GM12873 (cell line): ENCODE measurements at regions not wholly inside any gene's neighbourhood (a gene's known extent, or its start where the extent isn't known, plus 50 kb on each side); places are given as distances from the start of the nearest gene placed in this dataset.

ENCODE experiments used
- TF ChIP-seq, protein P1 (sequence below): IDR thresholded peaks from 2 replicates; pipeline ENCODE4 v1.5.1; 2012; ENCODE audit warnings: low read depth, mild to moderate bottlenecking, moderate library complexity, low read length, control low read depth; ENCODE audit not compliant: insufficient read depth; ENCODE audit errors: missing control alignments

DNA sequence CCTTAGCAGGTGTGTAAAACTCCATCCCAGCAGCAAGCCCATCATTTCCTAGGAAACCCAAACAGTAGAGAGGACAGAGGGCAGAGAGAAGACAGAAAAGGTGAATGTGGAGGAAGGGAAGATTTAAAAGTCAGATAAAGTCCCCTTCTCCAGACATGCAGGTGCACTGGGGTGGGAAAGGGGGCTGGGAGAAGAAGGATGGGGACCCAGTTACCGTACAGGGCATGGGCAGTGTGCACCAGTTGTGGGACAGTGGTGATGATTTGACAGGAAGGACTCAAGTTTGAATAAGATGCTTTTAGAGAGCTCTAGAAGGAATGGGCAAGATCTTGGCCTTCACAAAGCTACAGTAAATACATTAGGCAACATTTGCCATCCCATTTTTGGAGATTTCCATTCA lies 110.7 kb upstream of the PLXNA4 start:
- TF ChIP-seq, protein P1, sequence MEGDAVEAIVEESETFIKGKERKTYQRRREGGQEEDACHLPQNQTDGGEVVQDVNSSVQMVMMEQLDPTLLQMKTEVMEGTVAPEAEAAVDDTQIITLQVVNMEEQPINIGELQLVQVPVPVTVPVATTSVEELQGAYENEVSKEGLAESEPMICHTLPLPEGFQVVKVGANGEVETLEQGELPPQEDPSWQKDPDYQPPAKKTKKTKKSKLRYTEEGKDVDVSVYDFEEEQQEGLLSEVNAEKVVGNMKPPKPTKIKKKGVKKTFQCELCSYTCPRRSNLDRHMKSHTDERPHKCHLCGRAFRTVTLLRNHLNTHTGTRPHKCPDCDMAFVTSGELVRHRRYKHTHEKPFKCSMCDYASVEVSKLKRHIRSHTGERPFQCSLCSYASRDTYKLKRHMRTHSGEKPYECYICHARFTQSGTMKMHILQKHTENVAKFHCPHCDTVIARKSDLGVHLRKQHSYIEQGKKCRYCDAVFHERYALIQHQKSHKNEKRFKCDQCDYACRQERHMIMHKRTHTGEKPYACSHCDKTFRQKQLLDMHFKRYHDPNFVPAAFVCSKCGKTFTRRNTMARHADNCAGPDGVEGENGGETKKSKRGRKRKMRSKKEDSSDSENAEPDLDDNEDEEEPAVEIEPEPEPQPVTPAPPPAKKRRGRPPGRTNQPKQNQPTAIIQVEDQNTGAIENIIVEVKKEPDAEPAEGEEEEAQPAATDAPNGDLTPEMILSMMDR: no peak

DNA sequence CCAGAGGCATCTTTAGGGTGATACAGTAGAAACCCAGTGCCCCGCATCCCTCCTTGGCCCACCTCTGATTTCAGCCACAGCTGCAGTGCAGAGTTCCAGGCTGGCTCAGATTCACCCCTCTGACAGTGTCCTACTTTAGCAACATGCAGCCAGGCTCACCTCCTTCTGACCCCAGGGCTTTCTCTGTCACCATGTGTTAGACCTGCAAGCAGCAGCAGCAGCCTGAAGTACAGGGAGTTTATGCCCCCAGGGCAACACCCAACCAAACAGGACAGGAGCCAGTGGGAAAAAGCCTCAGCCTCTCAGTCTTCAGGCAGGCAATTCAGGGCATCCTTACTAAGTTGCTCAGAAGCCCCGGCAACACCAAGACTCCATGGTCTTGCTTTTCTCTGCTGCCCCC lies 109.0 kb upstream of the PLXNA4 start:
- TF ChIP-seq, protein P1: no peak

DNA sequence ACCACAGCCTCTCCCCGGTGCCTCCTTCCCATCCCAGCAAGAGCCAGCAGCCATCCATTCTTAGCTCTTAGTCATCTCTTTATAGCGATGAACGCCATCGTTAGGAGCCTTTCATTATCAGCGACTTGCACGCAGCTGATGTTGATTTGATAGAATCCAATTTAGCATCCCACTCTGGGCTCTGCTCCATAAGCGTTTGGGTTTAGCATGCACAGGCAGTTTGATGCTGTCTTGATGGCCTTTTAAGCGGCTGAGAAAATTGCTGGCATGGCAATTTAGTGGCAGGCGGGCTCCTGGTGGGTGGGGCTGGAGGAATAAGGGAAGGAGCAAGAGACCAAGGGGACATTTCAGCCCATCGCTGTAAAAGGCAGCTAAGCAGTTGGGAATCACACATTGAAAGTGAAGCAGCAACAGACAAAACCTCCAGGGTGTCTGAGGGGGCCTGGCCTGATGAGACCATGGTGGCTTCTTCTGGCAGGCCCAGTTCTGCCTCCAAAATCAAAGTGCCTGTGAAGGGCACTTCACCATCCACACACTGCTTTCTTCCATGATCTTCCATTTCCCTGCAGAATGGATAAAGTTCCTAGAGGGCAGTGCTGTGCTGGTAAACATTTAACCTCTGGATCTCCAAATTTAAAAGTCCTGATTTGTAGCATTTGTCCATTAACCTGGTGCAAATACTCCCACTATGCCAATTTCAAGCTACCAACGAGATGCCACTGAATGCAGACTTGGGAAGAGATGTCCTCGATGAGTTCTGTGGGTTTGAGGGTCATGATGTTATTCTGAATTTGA lies 107.8 kb upstream of the PLXNA4 start:
- TF ChIP-seq, protein P1: no peak

DNA sequence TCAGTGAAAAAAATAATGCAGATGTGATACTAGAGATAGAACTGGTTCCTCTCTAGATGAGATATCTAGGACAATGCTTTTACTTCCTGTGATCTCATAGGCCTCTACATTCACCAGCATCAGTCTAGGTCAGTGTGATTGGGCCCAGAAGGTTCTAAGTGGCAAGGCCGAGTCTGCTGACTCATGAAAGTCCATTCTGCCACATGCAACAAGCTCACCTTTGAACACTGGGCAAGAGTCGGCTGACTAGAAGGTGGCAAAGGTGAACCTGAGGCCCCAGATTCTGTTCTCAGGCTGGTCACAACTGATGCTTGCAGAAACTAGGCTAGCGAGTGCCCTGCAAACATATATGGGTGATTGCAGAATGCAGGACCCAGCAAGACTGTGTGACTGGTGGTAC lies 105.7 kb upstream of the PLXNA4 start:
- TF ChIP-seq, protein P1: no peak

DNA sequence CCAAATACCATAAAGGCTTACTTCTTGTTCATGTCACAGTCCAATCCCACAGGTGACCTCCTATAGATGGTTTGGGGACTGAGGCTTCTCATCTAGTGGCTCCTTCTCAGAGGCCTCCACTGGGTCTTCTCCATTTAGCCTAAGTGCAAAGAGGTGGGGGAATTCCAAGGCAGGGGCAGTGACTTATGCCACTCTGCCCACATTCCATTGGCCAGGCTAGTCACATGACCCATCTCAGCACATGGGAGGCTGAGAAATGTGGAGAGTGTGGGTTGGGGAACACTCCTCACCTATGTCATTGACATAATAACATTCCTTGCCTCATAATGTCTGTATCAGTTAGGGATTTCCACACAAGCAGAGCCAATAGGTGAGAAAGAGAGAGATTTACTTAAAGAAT lies 104.3 kb upstream of the PLXNA4 start:
- TF ChIP-seq, protein P1: no peak

DNA sequence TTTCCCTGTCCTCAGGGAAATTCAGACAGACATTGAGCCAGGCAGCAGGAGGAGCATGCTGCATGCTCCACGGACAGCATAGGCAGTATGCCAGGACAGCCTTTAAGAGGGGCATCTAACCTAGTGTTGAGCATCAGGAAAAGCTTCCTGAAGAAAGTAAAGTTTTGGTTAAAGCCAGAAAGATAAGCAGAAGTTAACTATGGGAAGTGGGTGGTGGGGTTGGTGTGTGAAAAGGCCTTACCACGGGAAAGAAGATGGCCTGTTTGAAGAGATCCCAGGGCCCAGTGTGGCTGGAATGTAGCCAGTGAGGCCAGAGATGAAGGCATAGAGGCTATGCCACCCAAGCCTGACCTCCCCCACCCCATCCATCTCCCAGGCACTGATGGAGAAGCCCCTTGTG lies 102.4 kb upstream of the PLXNA4 start:
- TF ChIP-seq, protein P1: no peak

DNA sequence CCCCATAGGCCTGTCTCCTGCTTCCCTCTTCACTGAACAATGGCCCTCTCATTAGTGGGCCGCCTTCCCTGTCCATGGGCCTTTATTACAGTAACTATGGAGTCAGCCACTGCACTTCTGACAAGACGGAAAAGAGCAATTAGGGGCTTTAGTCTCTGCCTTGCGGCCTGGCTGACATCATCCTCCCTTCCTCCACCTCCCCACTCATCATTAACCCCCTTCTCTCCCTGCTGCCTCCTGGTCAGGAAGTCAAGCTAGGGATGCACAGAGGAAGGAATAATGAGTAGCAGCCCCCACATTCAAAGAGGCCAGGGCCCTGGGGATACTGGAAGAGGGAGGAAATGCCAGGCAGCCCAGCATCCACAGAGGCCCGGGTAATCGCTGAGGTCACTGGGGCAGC lies 101.6 kb upstream of the PLXNA4 start:
- TF ChIP-seq, protein P1: no peak
